Trophoblast cell (in vitro differentiated cells and primary cell): ENCODE measurements at regions not wholly inside any gene's neighbourhood (a gene's known extent, or its start where the extent isn't known, plus 50 kb on each side); places are given as distances from the start of the nearest gene placed in this dataset.

ENCODE experiments used
- DNase-seq, 2 donors: peaks; one replicate each; pipeline ENCODE4 v3.0.0-alpha.2; 2016
- H2AFZ ChIP-seq: 2 replicates; pipeline ENCODE4 v1.6.1; 2013; ENCODE audit warnings: low read length, moderate library complexity, mild to moderate bottlenecking; ENCODE audit not compliant: insufficient read depth, poor library complexity
- H2AK5ac ChIP-seq: 2 replicates; pipeline ENCODE4 v1.6.1; 2013; ENCODE audit warnings: mild to moderate bottlenecking, low read length
- H2BK120ac ChIP-seq: 2 replicates; pipeline ENCODE4 v1.6.1; 2013; ENCODE audit warnings: low read length, mild to moderate bottlenecking, moderate library complexity; ENCODE audit not compliant: insufficient read depth, poor library complexity
- H2BK12ac ChIP-seq: 2 replicates; pipeline ENCODE4 v1.6.1; 2013; ENCODE audit warnings: mild to moderate bottlenecking, low read length, moderate library complexity
- H2BK5ac ChIP-seq: 2 replicates; pipeline ENCODE4 v1.6.1; 2013; ENCODE audit warnings: low read length, low read depth, moderate library complexity, mild to moderate bottlenecking; ENCODE audit not compliant: poor library complexity
- H3K14ac ChIP-seq: 2 replicates; pipeline ENCODE4 v1.6.1; 2013; ENCODE audit warnings: mild to moderate bottlenecking, low read length
- H3K18ac ChIP-seq: 2 replicates; pipeline ENCODE4 v1.6.1; 2013; ENCODE audit warnings: mild to moderate bottlenecking, low read length
- H3K23ac ChIP-seq: 2 replicates; pipeline ENCODE4 v1.6.1; 2013; ENCODE audit warnings: low read length
- H3K27ac ChIP-seq: 2 replicates; pipeline ENCODE4 v1.5.1; 2013; ENCODE audit warnings: low read depth, mild to moderate bottlenecking, inconsistent platforms, low read length, moderate library complexity
- H3K27me3 ChIP-seq: 2 replicates; pipeline ENCODE4 v1.6.1; 2013; ENCODE audit warnings: inconsistent platforms, mild to moderate bottlenecking, low read length, moderate library complexity; ENCODE audit not compliant: insufficient read depth
- H3K36me3 ChIP-seq, 2 experiments: 1 replicate in 1 of 2; 2 replicates in 1 of 2; pipeline ENCODE4 v1.6.1; 2013; ENCODE audit warnings: low read length in 2 of 2, mild to moderate bottlenecking in 2 of 2, moderate library complexity in 1 of 2; ENCODE audit not compliant: insufficient read depth in 2 of 2, control insufficient read depth in 1 of 2
- H3K4ac ChIP-seq: 2 replicates; pipeline ENCODE4 v1.6.1; 2013; ENCODE audit warnings: low read depth, mild to moderate bottlenecking, low read length, moderate library complexity
- H3K4me1 ChIP-seq, 2 experiments: 1 replicate in 1 of 2; 2 replicates in 1 of 2; pipeline ENCODE4 v1.6.1; 2013; ENCODE audit warnings: low read length in 2 of 2, mild to moderate bottlenecking in 2 of 2, moderate library complexity in 1 of 2; ENCODE audit not compliant: insufficient read depth in 2 of 2, control insufficient read depth in 1 of 2
- H3K4me2 ChIP-seq: 2 replicates; pipeline ENCODE4 v1.6.1; 2013; ENCODE audit warnings: inconsistent platforms, mild to moderate bottlenecking, low read length, moderate library complexity
- H3K4me3 ChIP-seq: 2 replicates; pipeline ENCODE4 v1.5.1; 2013; ENCODE audit warnings: mild to moderate bottlenecking, low read depth, low read length, inconsistent platforms
- H3K79me1 ChIP-seq: one replicate; pipeline ENCODE4 v1.6.1; 2013; ENCODE audit warnings: low read length
- H3K79me2 ChIP-seq: 2 replicates; pipeline ENCODE4 v1.6.1; 2013; ENCODE audit warnings: low read length, mild to moderate bottlenecking; ENCODE audit not compliant: control insufficient read depth, insufficient read depth, poor library complexity
- H3K9ac ChIP-seq: 2 replicates; pipeline ENCODE4 v1.6.1; 2013; ENCODE audit warnings: mild to moderate bottlenecking, low read length
- H3K9me3 ChIP-seq: 2 replicates; pipeline ENCODE4 v1.6.1; 2013; ENCODE audit warnings: low read depth, mild to moderate bottlenecking, control low read depth, inconsistent platforms, low read length; ENCODE audit not compliant: insufficient read depth
- H4K12ac ChIP-seq: 2 replicates; pipeline ENCODE4 v1.6.1; 2013; ENCODE audit warnings: low read depth, mild to moderate bottlenecking, low read length, moderate library complexity
- H4K8ac ChIP-seq: 2 replicates; pipeline ENCODE4 v1.6.1; 2013; ENCODE audit warnings: low read depth, mild to moderate bottlenecking, low read length, moderate library complexity
- H4K91ac ChIP-seq: one replicate; pipeline ENCODE4 v1.6.1; 2013; ENCODE audit warnings: low read depth, mild to moderate bottlenecking, low read length, moderate library complexity
- WGBS: extraction: QIAGEN DNeasy Blood & Tissue Kit; methylation state at CpG from one replicate; pipeline ENCODE4 v1.1.7; 2013; ENCODE audit warnings: missing lambda C conversion rate; ENCODE audit not compliant: insufficient read length, insufficient coverage; ENCODE audit errors: extremely low coverage; 5-methylcytosine and 5-hydroxymethylcytosine counted together

- Histone ChIP-seq H3K4ac (no peak overlapping the region), H2AFZ (no peak overlapping the region), H3K27ac (no peak overlapping the region), H3K23ac (no peak overlapping the region), H3K79me1 (no peaks in the 10 kb centered on the region), H2AK5ac (no peak overlapping the region), H3K4me3 (no peak overlapping the region), H3K9ac (no peak overlapping the region), H2BK120ac (no peak overlapping the region), H2BK5ac (no peak overlapping the region), H3K9me3 (no peaks in the 10 kb centered on the region), H3K18ac (no peak overlapping the region), H3K36me3 (no peaks in the 10 kb centered on the region), H3K79me2 (no peaks in the 10 kb centered on the region), H4K8ac (no peak overlapping the region), H3K4me2 (no peak overlapping the region), H2BK12ac (no peak overlapping the region), H3K27me3 (no peaks in the 10 kb centered on the region), H3K4me1 (peaks cover 0 to 2% of the 10 kb centered on the region in 2 experiments), H4K12ac (no peak overlapping the region), H3K14ac (no peak overlapping the region), H4K91ac (no peak overlapping the region)
- no peak for DNase-seq
- no CpG with 5 or more reads among the region's 1 CpG for WGBS
Observed at GRCh38 chr6:140854318-140854717, 1278.4 kb upstream of the GJE1 start.

GRCh38 chr6:140850438-140850837, 1282.3 kb upstream of the GJE1 start:
- Histone ChIP-seq H3K9me3 (no peaks in the 10 kb centered on the region), H3K4me3 (no peak overlapping the region), H3K27me3 (no peaks in the 10 kb centered on the region), H4K8ac (no peak overlapping the region), H2BK12ac (no peak overlapping the region), H2BK5ac (no peak overlapping the region), H3K27ac (no peak overlapping the region), H2BK120ac (no peak overlapping the region), H3K14ac (no peak overlapping the region), H3K79me2 (no peaks in the 10 kb centered on the region), H2AFZ (no peak overlapping the region), H2AK5ac (no peak overlapping the region), H4K12ac (no peak overlapping the region), H3K9ac (no peak overlapping the region), H3K79me1 (no peaks in the 10 kb centered on the region), H3K18ac (no peak overlapping the region), H3K4me1 (peaks cover 2 to 3% of the 10 kb centered on the region in 2 experiments), H3K4ac (no peak overlapping the region), H3K36me3 (no peaks in the 10 kb centered on the region), H3K23ac (no peak overlapping the region), H4K91ac (no peak overlapping the region), H3K4me2 (no peak overlapping the region)
- WGBS: no CpG with 5 or more reads among the region's 1 CpG
- peak in 1 of 2 donors; percentile 60 for DNase-seq

- no CpG with 5 or more reads among the region's 1 CpG for WGBS
- Histone ChIP-seq H2BK120ac (no peak overlapping the region), H2BK12ac (no peak overlapping the region), H3K18ac (no peak overlapping the region), H3K23ac (no peak overlapping the region), H3K4me2 (no peak overlapping the region), H4K8ac (no peak overlapping the region), H4K12ac (no peak overlapping the region), H3K9me3 (no peaks in the 10 kb centered on the region), H2AFZ (no peak overlapping the region), H3K27me3 (no peaks in the 10 kb centered on the region), H3K4me1 (peaks cover 2 to 3% of the 10 kb centered on the region in 2 experiments), H3K79me1 (no peaks in the 10 kb centered on the region), H4K91ac (no peak overlapping the region), H3K36me3 (no peaks in the 10 kb centered on the region), H3K14ac (no peak overlapping the region), H3K4me3 (no peak overlapping the region), H2AK5ac (no peak overlapping the region), H3K4ac (no peak overlapping the region), H3K27ac (no peak overlapping the region), H3K79me2 (no peaks in the 10 kb centered on the region), H3K9ac (no peak overlapping the region), H2BK5ac (no peak overlapping the region)
- no peak for DNase-seq
Observed at GRCh38 chr6:140849456-140849855, 1283.3 kb upstream of the GJE1 start.

GRCh38 chr6:140847262-140847645, 1285.5 kb upstream of the GJE1 start:
- Histone ChIP-seq H2BK120ac (no peak overlapping the region), H4K12ac (no peak overlapping the region), H4K8ac (no peak overlapping the region), H3K9ac (no peak overlapping the region), H3K79me2 (no peaks in the 10 kb centered on the region), H3K4ac (no peak overlapping the region), H3K4me2 (no peak overlapping the region), H3K18ac (no peak overlapping the region), H2BK12ac (no peak overlapping the region), H3K4me1 (peaks cover 2 to 3% of the 10 kb centered on the region in 2 experiments), H3K36me3 (no peaks in the 10 kb centered on the region), H3K14ac (no peak overlapping the region), H4K91ac (no peak overlapping the region), H3K79me1 (no peaks in the 10 kb centered on the region), H3K23ac (no peak overlapping the region), H3K27ac (no peak overlapping the region), H2AK5ac (no peak overlapping the region), H3K9me3 (no peaks in the 10 kb centered on the region), H2AFZ (no peak overlapping the region), H3K27me3 (no peaks in the 10 kb centered on the region), H2BK5ac (no peak overlapping the region), H3K4me3 (no peak overlapping the region)
- no CpG with 5 or more reads among the region's 2 CpGs for WGBS
- no peak for DNase-seq
